ENCODE measurements at regions not wholly inside any gene's neighbourhood (a gene's known extent, or its start where the extent isn't known, plus 50 kb on each side); places are given as distances from the start of the nearest gene placed in this dataset.
"Not testable (repeated sequence)": the region's sequence is repeated elsewhere in the genome, so short reads cannot be mapped to it uniquely, and the experiment has no call there.

DNA sequence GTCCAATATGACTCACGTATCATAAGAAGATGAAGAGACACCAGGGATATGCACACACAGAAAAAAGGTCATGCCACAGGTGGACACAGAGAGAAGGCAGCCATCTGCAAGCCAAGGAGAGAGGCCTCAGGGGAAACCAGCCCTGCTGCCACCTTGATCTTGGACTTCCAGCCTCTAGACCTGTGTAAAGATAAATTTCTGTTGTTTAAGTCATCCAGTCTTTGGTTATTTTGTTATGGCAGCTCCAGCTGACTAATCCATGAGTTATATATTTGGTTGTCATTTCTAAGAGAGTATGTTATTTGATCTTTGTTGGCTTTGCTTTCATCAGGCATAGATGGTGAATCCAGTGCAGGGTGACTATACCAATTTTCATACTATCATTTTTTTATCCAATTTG, 130.2 kb upstream of the DAP start:
- Mint-ChIP-seq H3K4me3 (ENCODE audit: unreplicated experiment) (no peak overlapping the region), H3K27me3 (ENCODE audit: unreplicated experiment) (peaks cover 2% of the 10 kb centered on the region), H3K4me1 (ENCODE audit: low read depth, unreplicated experiment) (no peaks in the 10 kb centered on the region), H3K36me3 (ENCODE audit: unreplicated experiment) (peaks cover 7% of the 10 kb centered on the region), H3K9me3 (ENCODE audit: unreplicated experiment) (peaks cover 4% of the 10 kb centered on the region), H3K27ac (ENCODE audit: unreplicated experiment) (no peak overlapping the region)
- no peak for DNase-seq
- TF ChIP-seq, protein P1, sequence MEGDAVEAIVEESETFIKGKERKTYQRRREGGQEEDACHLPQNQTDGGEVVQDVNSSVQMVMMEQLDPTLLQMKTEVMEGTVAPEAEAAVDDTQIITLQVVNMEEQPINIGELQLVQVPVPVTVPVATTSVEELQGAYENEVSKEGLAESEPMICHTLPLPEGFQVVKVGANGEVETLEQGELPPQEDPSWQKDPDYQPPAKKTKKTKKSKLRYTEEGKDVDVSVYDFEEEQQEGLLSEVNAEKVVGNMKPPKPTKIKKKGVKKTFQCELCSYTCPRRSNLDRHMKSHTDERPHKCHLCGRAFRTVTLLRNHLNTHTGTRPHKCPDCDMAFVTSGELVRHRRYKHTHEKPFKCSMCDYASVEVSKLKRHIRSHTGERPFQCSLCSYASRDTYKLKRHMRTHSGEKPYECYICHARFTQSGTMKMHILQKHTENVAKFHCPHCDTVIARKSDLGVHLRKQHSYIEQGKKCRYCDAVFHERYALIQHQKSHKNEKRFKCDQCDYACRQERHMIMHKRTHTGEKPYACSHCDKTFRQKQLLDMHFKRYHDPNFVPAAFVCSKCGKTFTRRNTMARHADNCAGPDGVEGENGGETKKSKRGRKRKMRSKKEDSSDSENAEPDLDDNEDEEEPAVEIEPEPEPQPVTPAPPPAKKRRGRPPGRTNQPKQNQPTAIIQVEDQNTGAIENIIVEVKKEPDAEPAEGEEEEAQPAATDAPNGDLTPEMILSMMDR (IDR thresholded peaks at IDR 0.05; ENCODE audit: partially characterized antibody, unreplicated experiment), result no peak

DNA sequence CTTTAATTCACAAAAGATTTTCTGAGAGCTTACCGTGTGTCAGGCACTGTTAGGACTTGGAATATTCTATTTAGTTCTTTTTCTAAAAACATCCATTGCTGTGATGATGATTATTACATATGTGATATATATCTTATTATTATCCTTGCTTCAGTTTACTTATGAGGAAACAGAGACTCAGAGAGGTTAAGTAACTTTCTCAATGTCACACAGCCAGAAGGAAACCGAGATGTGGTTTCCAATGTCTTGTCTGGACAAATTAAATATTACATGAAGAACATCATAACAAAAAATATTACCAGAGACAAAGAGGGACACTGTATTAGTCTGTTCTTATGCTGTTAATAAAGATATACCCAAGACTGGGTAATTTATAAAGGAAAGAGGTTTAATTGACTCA, 125.5 kb upstream of the DAP start:
- Mint-ChIP-seq H3K27ac (ENCODE audit: unreplicated experiment) (no peak overlapping the region), H3K9me3 (ENCODE audit: unreplicated experiment) (peaks cover 4% of the 10 kb centered on the region), H3K27me3 (ENCODE audit: unreplicated experiment) (no peaks in the 10 kb centered on the region), H3K4me1 (ENCODE audit: low read depth, unreplicated experiment) (no peaks in the 10 kb centered on the region), H3K36me3 (ENCODE audit: unreplicated experiment) (peaks cover 7% of the 10 kb centered on the region), H3K4me3 (ENCODE audit: unreplicated experiment) (no peak overlapping the region)
- no peak for DNase-seq
- TF ChIP-seq, protein P1 (IDR thresholded peaks at IDR 0.05; ENCODE audit: partially characterized antibody, unreplicated experiment), result no peak

DNA sequence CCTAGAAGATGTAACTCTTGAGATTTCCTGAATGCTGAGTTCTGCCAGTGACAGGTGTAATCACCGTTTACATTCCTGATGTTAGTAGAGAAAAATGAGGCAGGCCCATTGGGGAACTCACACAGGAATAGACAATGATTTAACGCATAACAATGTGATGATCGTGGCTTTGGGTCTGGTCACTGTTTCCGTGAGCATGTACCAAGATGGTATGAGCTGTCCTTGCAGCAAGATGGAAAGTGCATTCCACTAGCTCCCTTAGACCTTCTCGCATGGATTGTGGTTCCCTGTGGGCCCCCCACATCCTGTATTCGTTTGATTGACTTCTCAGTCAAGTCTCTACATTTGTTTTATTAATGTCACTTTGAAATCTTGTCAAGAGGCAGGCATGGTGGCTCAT, 124.0 kb upstream of the DAP start:
- Mint-ChIP-seq H3K4me1 (ENCODE audit: low read depth, unreplicated experiment) (no peaks in the 10 kb centered on the region), H3K27ac (ENCODE audit: unreplicated experiment) (no peak overlapping the region), H3K27me3 (ENCODE audit: unreplicated experiment) (no peaks in the 10 kb centered on the region), H3K9me3 (ENCODE audit: unreplicated experiment) (peaks cover 4% of the 10 kb centered on the region), H3K4me3 (ENCODE audit: unreplicated experiment) (no peak overlapping the region), H3K36me3 (ENCODE audit: unreplicated experiment) (peaks cover 7% of the 10 kb centered on the region)
- DNase-seq, result no peak
- TF ChIP-seq, protein P1 (IDR thresholded peaks at IDR 0.05; ENCODE audit: partially characterized antibody, unreplicated experiment), result no peak

DNA sequence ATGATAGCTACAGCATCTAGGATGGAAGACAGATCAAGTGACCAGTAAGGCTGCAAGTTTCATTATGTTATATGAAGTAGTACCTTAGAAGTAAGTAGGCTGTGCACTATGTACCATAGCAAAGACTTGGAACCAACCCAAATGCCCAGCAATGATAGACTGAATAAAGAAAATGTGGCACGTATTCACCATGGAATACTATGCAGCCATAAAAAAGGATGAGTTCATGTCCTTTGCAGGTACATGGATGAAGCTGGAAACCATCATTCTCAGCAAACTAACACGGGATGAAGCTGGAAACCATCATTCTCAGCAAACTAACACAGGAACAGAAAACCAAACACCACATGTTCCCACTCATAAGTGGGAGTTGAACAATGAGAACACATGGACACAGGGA, 122.9 kb upstream of the DAP start:
- H3K4me3 Mint-ChIP-seq (ENCODE audit: unreplicated experiment); H3K9me3 Mint-ChIP-seq (ENCODE audit: unreplicated experiment); H3K27me3 Mint-ChIP-seq (ENCODE audit: unreplicated experiment); DNase-seq; H3K36me3 Mint-ChIP-seq (ENCODE audit: unreplicated experiment); H3K27ac Mint-ChIP-seq (ENCODE audit: unreplicated experiment); H3K4me1 Mint-ChIP-seq (ENCODE audit: low read depth, unreplicated experiment): not testable (repeated sequence)

DNA sequence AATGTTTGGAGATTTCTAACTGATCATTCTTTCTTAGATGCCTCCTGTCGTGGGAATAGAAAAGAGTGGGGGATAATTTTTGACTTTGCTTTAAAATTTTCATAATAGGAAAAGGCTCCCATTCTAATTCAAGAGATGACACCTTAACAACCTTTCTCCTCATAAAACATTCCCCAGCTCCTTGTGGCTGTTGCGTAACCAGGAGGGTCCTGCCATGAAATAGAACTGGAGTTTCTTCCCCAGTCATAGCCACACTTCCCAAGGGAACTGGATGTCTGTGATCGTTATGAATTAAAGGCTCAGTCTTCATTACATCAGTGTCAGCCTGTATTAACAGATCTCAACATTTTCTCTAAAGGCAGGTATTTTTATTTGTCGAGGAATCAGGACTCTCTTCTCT, 119.9 kb upstream of the DAP start:
- Mint-ChIP-seq H3K27ac (ENCODE audit: unreplicated experiment) (no peak overlapping the region), H3K36me3 (ENCODE audit: unreplicated experiment) (no peaks in the 10 kb centered on the region), H3K9me3 (ENCODE audit: unreplicated experiment) (no peaks in the 10 kb centered on the region), H3K4me3 (ENCODE audit: unreplicated experiment) (no peak overlapping the region), H3K4me1 (ENCODE audit: low read depth, unreplicated experiment) (no peaks in the 10 kb centered on the region), H3K27me3 (ENCODE audit: unreplicated experiment) (peaks cover 2% of the 10 kb centered on the region)
- TF ChIP-seq, protein P1 (IDR thresholded peaks at IDR 0.05; ENCODE audit: partially characterized antibody, unreplicated experiment), result no peak
- DNase-seq, result no peak

DNA sequence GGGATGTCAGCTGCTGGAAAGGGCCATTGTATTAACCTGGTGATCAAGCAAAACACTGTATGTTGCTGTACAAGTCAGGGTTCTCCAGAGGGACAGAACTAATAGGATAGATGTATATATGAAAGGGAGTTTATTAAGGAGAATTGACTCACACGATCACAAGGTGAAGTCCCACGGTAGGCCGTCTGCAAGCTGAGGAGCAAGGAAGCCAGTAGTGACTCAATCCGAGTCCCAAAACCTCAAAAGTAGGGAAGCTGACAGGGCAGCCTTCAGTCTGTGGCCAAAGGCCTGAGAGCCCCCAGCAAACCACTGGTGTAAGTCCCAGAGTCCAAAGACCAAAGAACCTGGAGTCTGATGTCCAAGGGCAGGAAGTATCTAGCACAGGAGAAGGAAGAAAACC, 116.0 kb upstream of the DAP start:
- not testable (repeated sequence) for H3K27me3 Mint-ChIP-seq (ENCODE audit: unreplicated experiment); DNase-seq; H3K4me3 Mint-ChIP-seq (ENCODE audit: unreplicated experiment); H3K27ac Mint-ChIP-seq (ENCODE audit: unreplicated experiment); H3K36me3 Mint-ChIP-seq (ENCODE audit: unreplicated experiment); H3K4me1 Mint-ChIP-seq (ENCODE audit: low read depth, unreplicated experiment); H3K9me3 Mint-ChIP-seq (ENCODE audit: unreplicated experiment)
